ENCODE measurements at regions not wholly inside any gene's neighbourhood (a gene's known extent, or its start where the extent isn't known, plus 50 kb on each side); places are given as distances from the start of the nearest gene placed in this dataset.

DNA sequence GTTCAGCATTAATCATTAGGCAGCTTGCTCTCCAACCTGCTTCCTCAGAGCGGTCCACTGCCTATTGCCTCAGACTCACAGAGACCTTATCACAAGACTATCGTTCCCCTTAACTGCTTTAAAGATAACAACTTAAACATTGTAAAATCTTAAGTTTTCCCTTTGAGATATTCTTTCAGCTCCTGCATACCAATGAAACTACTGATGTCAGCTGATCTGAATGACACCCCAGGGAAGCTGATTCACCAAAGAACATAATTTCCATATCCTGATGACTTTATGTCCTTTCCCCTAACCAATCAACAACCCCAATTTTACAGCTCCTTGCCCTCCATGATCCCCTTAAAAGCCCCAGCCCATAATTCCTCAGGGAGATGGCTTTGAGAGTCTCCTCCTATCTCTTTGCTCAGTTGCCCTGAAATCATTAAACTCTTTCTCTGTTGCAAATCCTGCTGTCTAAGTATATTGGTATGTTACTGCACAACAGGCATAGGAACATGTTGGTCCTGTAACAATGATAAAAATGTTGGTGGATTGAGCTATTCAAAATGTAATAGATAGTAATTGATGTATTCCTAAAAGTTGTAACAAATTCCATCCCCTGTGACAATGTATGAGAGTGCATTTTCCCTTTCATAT lies 621.4 kb upstream of the RGS18 start:
- TF ChIP-seq SP1 (IDR thresholded peaks at IDR 0.05) (no peak), TARDBP (IDR thresholded peaks at IDR 0.05) (no peak), NFRKB (IDR thresholded peaks at IDR 0.05) (no peak), BHLHE40 (IDR thresholded peaks at IDR 0.05; ENCODE audit: borderline replicate concordance) (no peak), FOXM1 (IDR thresholded peaks at IDR 0.05; ENCODE audit: borderline replicate concordance) (no peak), L3MBTL2 (conservative IDR thresholded peaks at IDR 0.05) (no peak), ELF4 (IDR thresholded peaks at IDR 0.05) (no peak), ARNT (IDR thresholded peaks at IDR 0.05) (no peak), FOXK2 (IDR thresholded peaks at IDR 0.05) (no peak), SUZ12 (IDR thresholded peaks at IDR 0.05) (no peak), FOXA1 (IDR thresholded peaks at IDR 0.05) (no peak), ZNF384 (IDR thresholded peaks at IDR 0.05) (no peak)
- TF ChIP-seq, protein P1, sequence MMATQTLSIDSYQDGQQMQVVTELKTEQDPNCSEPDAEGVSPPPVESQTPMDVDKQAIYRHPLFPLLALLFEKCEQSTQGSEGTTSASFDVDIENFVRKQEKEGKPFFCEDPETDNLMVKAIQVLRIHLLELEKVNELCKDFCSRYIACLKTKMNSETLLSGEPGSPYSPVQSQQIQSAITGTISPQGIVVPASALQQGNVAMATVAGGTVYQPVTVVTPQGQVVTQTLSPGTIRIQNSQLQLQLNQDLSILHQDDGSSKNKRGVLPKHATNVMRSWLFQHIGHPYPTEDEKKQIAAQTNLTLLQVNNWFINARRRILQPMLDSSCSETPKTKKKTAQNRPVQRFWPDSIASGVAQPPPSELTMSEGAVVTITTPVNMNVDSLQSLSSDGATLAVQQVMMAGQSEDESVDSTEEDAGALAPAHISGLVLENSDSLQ (IDR thresholded peaks at IDR 0.05) = no peak
